A673 (cell line): ENCODE measurements at regions not wholly inside any gene's neighbourhood (a gene's known extent, or its start where the extent isn't known, plus 50 kb on each side); places are given as distances from the start of the nearest gene placed in this dataset.

Experiments used
- CTCF ChIP-seq: fragments of 300-800, 200-600 bp; sonication (generic); conservative IDR thresholded peaks from 2 replicates; pipeline ENCODE4 v1.5.1; 2017; ENCODE audit warnings: low read depth, mild to moderate bottlenecking, antibody characterized with exemption, low read length, moderate library complexity, mixed read lengths
- EZH2 ChIP-seq: fragments of 200-600 bp; sonication (generic); IDR thresholded peaks from 2 replicates; pipeline ENCODE4 v1.6.1; 2017; ENCODE audit warnings: borderline replicate concordance, low read depth, mild to moderate bottlenecking, mixed read lengths, antibody characterized with exemption, low read length; ENCODE audit not compliant: poor library complexity, severe bottlenecking

GRCh38 chr12:61974461-61974860 lies 285.7 kb upstream of the USP15 start:
- TF ChIP-seq EZH2 (no peak), CTCF (no peak)
